ENCODE measurements at regions not wholly inside any gene's neighbourhood (a gene's known extent, or its start where the extent isn't known, plus 50 kb on each side); places are given as distances from the start of the nearest gene placed in this dataset.

GRCh38 chr12:124384299-124384894 lies 89.5 kb downstream of the RFLNA start:
- BruUV-seq (replicated peaks), result no TSS peak
- Histone ChIP-seq H3K27ac (ENCODE audit: control insufficient read depth, insufficient read depth) (no peak overlapping the region), H3K9ac (ENCODE audit: control insufficient read depth, insufficient read depth, low read length) (no peak overlapping the region), H3K4me3 (no peak overlapping the region), H4K20me1 (ENCODE audit: control insufficient read depth, insufficient read depth) (peaks cover 4% of the 10 kb centered on the region; the same call in 1 of the 2 replicates), H3K4me2 (ENCODE audit: control insufficient read depth, insufficient read depth) (no peak overlapping the region), H3K9me3 (replicated peaks; ENCODE audit: control insufficient read depth, insufficient read depth, low read length) (no peaks in the 10 kb centered on the region), H3K27me3 (replicated peaks in 1 of 2; ENCODE audit: control insufficient read depth in 2 of 2, insufficient read depth in 2 of 2, low read length in 1 of 2) (no peaks in the 10 kb centered on the region), H3K36me3 (ENCODE audit: control insufficient read depth in 2 of 2, insufficient read depth in 2 of 2, low read length in 1 of 2) (peaks cover 11 to 29% of the 10 kb centered on the region in 2 experiments; a peak in 3 of 4 replicates), H3K4me1 (ENCODE audit: control insufficient read depth, insufficient read depth, low read length) (0 out of 2 replicates have a peak, but pooled peaks cover under 1% of the 10 kb centered on the region), H3K79me2 (ENCODE audit: control insufficient read depth, insufficient read depth, low read length) (no peaks in the 10 kb centered on the region), H2AFZ (ENCODE audit: control insufficient read depth, low read depth, low read length) (no peak overlapping the region)
- ATAC-seq, result no peak
- DNase-seq (ENCODE audit: low read depth, low spot score), result no peak
- ChIA-PET CTCF (no interaction called here), RAD21 (ENCODE audit: unreplicated experiment) (no interaction called here), SMC1A (ENCODE audit: uncharacterized antibody, unreplicated experiment) (no interaction called here), POLR2A (no interaction called here)
- intact Hi-C loops (cut with micrococcal nuclease; ENCODE audit: unreplicated experiment), result no loop called here
- FAIRE-seq, result no peak
- in situ Hi-C loops (cut with MboI), result no loop called here
- no peak for TF ChIP-seq TCF12 (IDR thresholded peaks at IDR 0.05; ENCODE audit: low read depth, low read length)
- no peak for TF ChIP-seq ETV6 (conservative IDR thresholded peaks at IDR 0.05 in 1 of 2, IDR thresholded peaks at IDR 0.05 in 1 of 2; ENCODE audit: borderline replicate concordance in 1 of 2, low read depth in 1 of 2)
- TF ChIP-seq NKRF (conservative IDR thresholded peaks at IDR 0.05), result no peak
- TF ChIP-seq CEBPB (IDR thresholded peaks at IDR 0.05; ENCODE audit: borderline replicate concordance in 1 of 2, low read depth in 2 of 2, low read length in 2 of 2), result no peak
- TF ChIP-seq, protein P1, sequence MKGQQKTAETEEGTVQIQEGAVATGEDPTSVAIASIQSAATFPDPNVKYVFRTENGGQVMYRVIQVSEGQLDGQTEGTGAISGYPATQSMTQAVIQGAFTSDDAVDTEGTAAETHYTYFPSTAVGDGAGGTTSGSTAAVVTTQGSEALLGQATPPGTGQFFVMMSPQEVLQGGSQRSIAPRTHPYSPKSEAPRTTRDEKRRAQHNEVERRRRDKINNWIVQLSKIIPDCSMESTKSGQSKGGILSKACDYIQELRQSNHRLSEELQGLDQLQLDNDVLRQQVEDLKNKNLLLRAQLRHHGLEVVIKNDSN (IDR thresholded peaks at IDR 0.05; ENCODE audit: borderline replicate concordance, extremely low read length, insufficient read depth, low read depth, low read length), result no peak
- no peak for TF ChIP-seq IRF4 (IDR thresholded peaks at IDR 0.05; ENCODE audit: low read depth, low read length)
- no peak for TF ChIP-seq SUZ12 (IDR thresholded peaks at IDR 0.05; ENCODE audit: unreplicated experiment)
- TF ChIP-seq ZNF274 (IDR thresholded peaks at IDR 0.05; ENCODE audit: insufficient read depth, insufficient read length), result no peak
- TF ChIP-seq ZNF24 (IDR thresholded peaks at IDR 0.05), result no peak
- no peak for TF ChIP-seq CREB1 (IDR thresholded peaks at IDR 0.05; ENCODE audit: low read depth)
- TF ChIP-seq, protein P2, sequence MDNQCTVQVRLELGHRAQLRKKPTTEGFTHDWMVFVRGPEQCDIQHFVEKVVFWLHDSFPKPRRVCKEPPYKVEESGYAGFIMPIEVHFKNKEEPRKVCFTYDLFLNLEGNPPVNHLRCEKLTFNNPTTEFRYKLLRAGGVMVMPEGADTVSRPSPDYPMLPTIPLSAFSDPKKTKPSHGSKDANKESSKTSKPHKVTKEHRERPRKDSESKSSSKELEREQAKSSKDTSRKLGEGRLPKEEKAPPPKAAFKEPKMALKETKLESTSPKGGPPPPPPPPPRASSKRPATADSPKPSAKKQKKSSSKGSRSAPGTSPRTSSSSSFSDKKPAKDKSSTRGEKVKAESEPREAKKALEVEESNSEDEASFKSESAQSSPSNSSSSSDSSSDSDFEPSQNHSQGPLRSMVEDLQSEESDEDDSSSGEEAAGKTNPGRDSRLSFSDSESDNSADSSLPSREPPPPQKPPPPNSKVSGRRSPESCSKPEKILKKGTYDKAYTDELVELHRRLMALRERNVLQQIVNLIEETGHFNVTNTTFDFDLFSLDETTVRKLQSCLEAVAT (IDR thresholded peaks at IDR 0.05), result no peak
- no peak for TF ChIP-seq ZNF592 (IDR thresholded peaks at IDR 0.05)
- no peak for TF ChIP-seq LARP7 (IDR thresholded peaks at IDR 0.05)
- TF ChIP-seq SREBF2 (IDR thresholded peaks at IDR 0.05; ENCODE audit: low read length), result no peak
- no peak for TF ChIP-seq STAT3 (IDR thresholded peaks at IDR 0.05; ENCODE audit: low read depth, low read length)
- no peak for TF ChIP-seq CHD4 (IDR thresholded peaks at IDR 0.05)
- 96% methylated on average over 19 of the region's 20 CpGs for WGBS (ENCODE audit: insufficient coverage, insufficient replicate concordance, low lambda C conversion rate, missing lambda C conversion rate)

Measured in GM12878 (cell line).